ENCODE measurements at regions not wholly inside any gene's neighbourhood (a gene's known extent, or its start where the extent isn't known, plus 50 kb on each side); places are given as distances from the start of the nearest gene placed in this dataset.

GRCh38 chr2:151028691-151029176 lies 232.9 kb downstream of the RBM43 start:
- Histone ChIP-seq H3K4me3 (replicated peaks in 1 of 2; ENCODE audit: low read depth in 1 of 2, low read length in 2 of 2) (no peak overlapping the region), H3K9me3 (ENCODE audit: control insufficient read depth in 1 of 2, insufficient read depth in 1 of 2, low read depth in 1 of 2, low read length in 2 of 2) (no peaks in the 10 kb centered on the region), H3K79me2 (ENCODE audit: insufficient read depth, low read length) (no peaks in the 10 kb centered on the region), H2AFZ (ENCODE audit: low read depth, low read length, poor library complexity, severe bottlenecking) (no peak overlapping the region), H3K27ac (ENCODE audit: low read depth, low read length) (no peak overlapping the region), H4K20me1 (ENCODE audit: insufficient read depth) (no peaks in the 10 kb centered on the region), H3K4me2 (ENCODE audit: low read length) (no peak overlapping the region), H3K27me3 (ENCODE audit: insufficient read depth, low read length) (no peaks in the 10 kb centered on the region), H3K4me1 (ENCODE audit: control insufficient read depth in 1 of 2, insufficient read depth in 2 of 2, low read length in 2 of 2) (no peaks in the 10 kb centered on the region), H3K9me2 (ENCODE audit: insufficient read depth) (no peaks in the 10 kb centered on the region), H3K36me3 (ENCODE audit: control insufficient read depth in 1 of 2, insufficient read depth in 2 of 2, low read length in 2 of 2) (no peaks in the 10 kb centered on the region), H3K9ac (ENCODE audit: low read length) (no peak overlapping the region)
- ATAC-seq (no peak), DNase-seq (ENCODE audit: low read depth, low spot score) (no peak)
- ChIA-PET CTCF (interaction anchor here (0.6 to 1.3 kb wide), 2 partner anchors 23 to 210 kb away, joined by 3 read pairs; no protein-coding TSS in a partner anchor), POLR2A (no interaction called here), RAD21 (ENCODE audit: low non-redundant PET in 1 of 2, low total read pairs in 2 of 2, uncharacterized antibody in 2 of 2, unreplicated experiment in 2 of 2) (no interaction called here)
- intact Hi-C loops (cut with micrococcal nuclease), result no loop called here
- TF ChIP-seq SRF (IDR thresholded peaks at IDR 0.05; ENCODE audit: low read depth), result no peak
- TF ChIP-seq ZNF274 (IDR thresholded peaks at IDR 0.05; ENCODE audit: low read depth, low read length), result no peak
- TF ChIP-seq POLR2AphosphoS5 (IDR thresholded peaks at IDR 0.05; ENCODE audit: low read depth, low read length), result no peak
- no peak for TF ChIP-seq YY1 (IDR thresholded peaks at IDR 0.05; ENCODE audit: extremely low read depth, insufficient replicate concordance, low read depth, low read length)
- no peak for TF ChIP-seq JUND (IDR thresholded peaks at IDR 0.05)
- TF ChIP-seq POLR2A (IDR thresholded peaks at IDR 0.05; ENCODE audit: borderline replicate concordance, extremely low read depth, insufficient read depth, insufficient read length), result no peak
- TF ChIP-seq MAX (IDR thresholded peaks at IDR 0.05), result no peak
- TF ChIP-seq ATF3 (IDR thresholded peaks at IDR 0.05), result no peak
- no peak for TF ChIP-seq FOSL1 (IDR thresholded peaks at IDR 0.05; ENCODE audit: low read depth)
- no peak for TF ChIP-seq ZBTB33 (IDR thresholded peaks at IDR 0.05; ENCODE audit: extremely low read depth, insufficient replicate concordance, low read length)
- no peak for TF ChIP-seq TCF7L2 (IDR thresholded peaks at IDR 0.05; ENCODE audit: borderline replicate concordance, extremely low read depth, insufficient read depth, insufficient read length)
- TF ChIP-seq CTCF (IDR thresholded peaks at IDR 0.05 in 2 of 3, conservative IDR thresholded peaks at IDR 0.05 in 1 of 3; ENCODE audit: borderline replicate concordance in 1 of 3, insufficient read depth in 1 of 3, low read depth in 2 of 3, low read length in 2 of 3), result no peak
- no peak for TF ChIP-seq EGR1 (IDR thresholded peaks at IDR 0.05; ENCODE audit: low read depth)
- no peak for TF ChIP-seq SIN3A (IDR thresholded peaks at IDR 0.05; ENCODE audit: low read depth)
- no peak for TF ChIP-seq ZFX (IDR thresholded peaks at IDR 0.05)
- TF ChIP-seq EZH2 (IDR thresholded peaks at IDR 0.05), result no peak
- no peak for TF ChIP-seq EZH2phosphoT487 (IDR thresholded peaks at IDR 0.05; ENCODE audit: borderline replicate concordance)
- BruUV-seq (replicated peaks), result no TSS peak
